ENCODE measurements at regions not wholly inside any gene's neighbourhood (a gene's known extent, or its start where the extent isn't known, plus 50 kb on each side); places are given as distances from the start of the nearest gene placed in this dataset.
"Not testable (repeated sequence)": the region's sequence is repeated elsewhere in the genome, so short reads cannot be mapped to it uniquely, and the experiment has no call there.

DNA sequence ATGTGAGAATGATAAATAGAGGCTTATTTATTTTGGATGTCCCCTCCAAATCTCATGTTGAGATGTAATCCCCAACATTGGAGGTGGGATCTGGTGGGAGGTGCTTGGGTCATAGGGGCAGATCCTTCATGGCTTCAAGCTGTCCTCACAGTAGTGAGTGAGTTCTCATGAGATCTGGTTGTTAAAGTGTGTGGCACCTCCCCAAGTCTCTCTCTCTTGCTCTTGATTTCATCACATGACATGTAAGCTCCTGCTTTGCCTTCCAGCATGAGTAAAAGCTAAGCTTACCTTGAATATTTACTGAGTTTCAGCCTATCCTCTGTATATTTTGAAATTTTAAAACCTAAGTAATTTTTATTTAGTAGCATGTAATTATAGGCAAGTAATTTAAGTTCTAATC is 444.9 kb downstream of the ARL4A start:
- H3K18ac ChIP-seq (ENCODE audit: low read length) = no peak overlapping the region
- no peak overlapping the region for H2AK5ac ChIP-seq (ENCODE audit: low read depth, low read length)
- no peaks in the 10 kb centered on the region for H3K9me3 ChIP-seq (replicated peaks in 1 of 2; ENCODE audit: control insufficient read depth in 2 of 2, insufficient read depth in 1 of 2, low read depth in 1 of 2, low read length in 2 of 2)
- H2BK120ac ChIP-seq (ENCODE audit: low read depth, low read length) = no peak overlapping the region
- H4K91ac ChIP-seq (ENCODE audit: low read depth, low read length, poor library complexity) = no peak overlapping the region
- no peaks in the 10 kb centered on the region for H3K36me3 ChIP-seq (replicated peaks in 1 of 2; ENCODE audit: control insufficient read depth in 2 of 2, insufficient read depth in 2 of 2, low read length in 2 of 2)
- H3K4ac ChIP-seq (ENCODE audit: low read length) = no peak overlapping the region
- H3K4me3 ChIP-seq (ENCODE audit: low read length in 2 of 2) = no peak overlapping the region
- no peaks in the 10 kb centered on the region for H3K79me1 ChIP-seq (ENCODE audit: low read depth, low read length)
- H3K27ac ChIP-seq (replicated peaks; ENCODE audit: low read length) = no peak overlapping the region
- DNase-seq (ENCODE audit: low spot score) = no peak
- H3K27me3 ChIP-seq (ENCODE audit: control insufficient read depth in 3 of 3, insufficient read depth in 3 of 3, low read depth in 1 of 3, low read length in 3 of 3) = no peaks in the 10 kb centered on the region
- no peak overlapping the region for H2BK5ac ChIP-seq (ENCODE audit: low read length)
- H2BK15ac ChIP-seq (ENCODE audit: low read length) = no peak overlapping the region
- H3K9ac ChIP-seq (ENCODE audit: low read depth, low read length, poor library complexity) = no peak overlapping the region
- H2AFZ ChIP-seq (ENCODE audit: low read length) = peak overlapping the region; percentile 40
- H2BK12ac ChIP-seq (ENCODE audit: low read length) = no peak overlapping the region
- no peak overlapping the region for H3K4me2 ChIP-seq (ENCODE audit: insufficient read depth, low read length, poor library complexity, severe bottlenecking)
- no peak overlapping the region for H4K8ac ChIP-seq (ENCODE audit: low read depth, low read length)
- no peak overlapping the region for H3K14ac ChIP-seq (ENCODE audit: low read length)
- H3K4me1 ChIP-seq (ENCODE audit: control insufficient read depth in 2 of 2, insufficient read depth in 1 of 2, low read depth in 1 of 2, low read length in 2 of 2) = no peaks in the 10 kb centered on the region
- no peak overlapping the region for H3K23ac ChIP-seq (ENCODE audit: low read depth, low read length, poor library complexity)

GRCh38 chr7:13136345-13136744 is 448.9 kb downstream of the ARL4A start:
- H2BK5ac ChIP-seq (ENCODE audit: low read length); H2AK5ac ChIP-seq (ENCODE audit: low read depth, low read length); H3K4me2 ChIP-seq (ENCODE audit: insufficient read depth, low read length, poor library complexity, severe bottlenecking); H3K27ac ChIP-seq (replicated peaks; ENCODE audit: low read length); H4K91ac ChIP-seq (ENCODE audit: low read depth, low read length, poor library complexity); H3K79me1 ChIP-seq (ENCODE audit: low read depth, low read length); H3K23ac ChIP-seq (ENCODE audit: low read depth, low read length, poor library complexity); DNase-seq (ENCODE audit: low spot score); H3K36me3 ChIP-seq (replicated peaks in 1 of 2; ENCODE audit: control insufficient read depth in 2 of 2, insufficient read depth in 2 of 2, low read length in 2 of 2); H2BK120ac ChIP-seq (ENCODE audit: low read depth, low read length); H2BK15ac ChIP-seq (ENCODE audit: low read length); H2BK12ac ChIP-seq (ENCODE audit: low read length); H2AFZ ChIP-seq (ENCODE audit: low read length); H3K27me3 ChIP-seq (ENCODE audit: control insufficient read depth in 3 of 3, insufficient read depth in 3 of 3, low read depth in 1 of 3, low read length in 3 of 3); H3K14ac ChIP-seq (ENCODE audit: low read length); H3K9ac ChIP-seq (ENCODE audit: low read depth, low read length, poor library complexity); H3K9me3 ChIP-seq (replicated peaks in 1 of 2; ENCODE audit: control insufficient read depth in 2 of 2, insufficient read depth in 1 of 2, low read depth in 1 of 2, low read length in 2 of 2); H3K4ac ChIP-seq (ENCODE audit: low read length); H3K4me3 ChIP-seq (ENCODE audit: low read length in 2 of 2); H3K4me1 ChIP-seq (ENCODE audit: control insufficient read depth in 2 of 2, insufficient read depth in 1 of 2, low read depth in 1 of 2, low read length in 2 of 2); H3K18ac ChIP-seq (ENCODE audit: low read length); H4K8ac ChIP-seq (ENCODE audit: low read depth, low read length): not testable (repeated sequence)
- WGBS, 2 donors (ENCODE audit: extremely low coverage in 2 of 2, insufficient read length in 2 of 2, insufficient replicate concordance in 1 of 2) = no CpG with 5 or more reads among the region's 6 CpGs

DNA sequence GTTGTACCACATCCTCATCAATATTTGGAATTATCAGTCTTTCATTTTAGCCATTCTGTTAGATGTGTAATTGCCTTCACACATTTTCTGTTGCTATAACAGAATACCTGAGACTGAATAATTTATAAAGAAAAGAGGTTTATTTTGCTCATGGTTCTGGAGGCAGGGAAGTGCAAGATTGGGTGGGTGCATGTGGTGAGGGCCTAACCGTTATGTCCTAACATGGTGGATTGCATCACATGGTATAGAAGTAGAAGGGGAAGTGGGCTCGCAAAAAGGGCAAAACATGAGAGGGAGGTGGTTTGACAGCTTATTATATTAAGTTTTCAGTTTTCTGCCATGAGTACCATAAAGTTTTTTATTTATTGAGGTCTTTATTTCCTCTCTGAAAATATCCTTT is 452.0 kb downstream of the ARL4A start:
- Histone ChIP-seq H4K8ac (ENCODE audit: low read depth, low read length) (no peak overlapping the region), H3K18ac (ENCODE audit: low read length) (no peak overlapping the region), H3K4me2 (ENCODE audit: insufficient read depth, low read length, poor library complexity, severe bottlenecking) (no peak overlapping the region), H3K4me3 (ENCODE audit: low read length in 2 of 2) (no peak overlapping the region), H3K79me1 (ENCODE audit: low read depth, low read length) (no peaks in the 10 kb centered on the region), H3K4ac (ENCODE audit: low read length) (no peak overlapping the region), H3K27me3 (ENCODE audit: control insufficient read depth in 3 of 3, insufficient read depth in 3 of 3, low read depth in 1 of 3, low read length in 3 of 3) (no peaks in the 10 kb centered on the region), H3K9ac (ENCODE audit: low read depth, low read length, poor library complexity) (no peak overlapping the region), H3K36me3 (replicated peaks in 1 of 2; ENCODE audit: control insufficient read depth in 2 of 2, insufficient read depth in 2 of 2, low read length in 2 of 2) (no peaks in the 10 kb centered on the region), H2AFZ (ENCODE audit: low read length) (no peak overlapping the region), H2BK12ac (ENCODE audit: low read length) (no peak overlapping the region), H3K4me1 (ENCODE audit: control insufficient read depth in 2 of 2, insufficient read depth in 1 of 2, low read depth in 1 of 2, low read length in 2 of 2) (no peaks in the 10 kb centered on the region), H3K27ac (replicated peaks; ENCODE audit: low read length) (no peak overlapping the region), H2AK5ac (ENCODE audit: low read depth, low read length) (no peak overlapping the region), H4K91ac (ENCODE audit: low read depth, low read length, poor library complexity) (no peak overlapping the region), H2BK120ac (ENCODE audit: low read depth, low read length) (no peak overlapping the region), H2BK15ac (ENCODE audit: low read length) (no peak overlapping the region), H2BK5ac (ENCODE audit: low read length) (no peak overlapping the region), H3K14ac (ENCODE audit: low read length) (no peak overlapping the region), H3K9me3 (replicated peaks in 1 of 2; ENCODE audit: control insufficient read depth in 2 of 2, insufficient read depth in 1 of 2, low read depth in 1 of 2, low read length in 2 of 2) (no peaks in the 10 kb centered on the region), H3K23ac (ENCODE audit: low read depth, low read length, poor library complexity) (no peak overlapping the region)
- WGBS, 2 donors (ENCODE audit: extremely low coverage in 2 of 2, insufficient read length in 2 of 2, insufficient replicate concordance in 1 of 2) = no CpG with 5 or more reads among the region's 2 CpGs
- no peak for DNase-seq (ENCODE audit: low spot score)

DNA sequence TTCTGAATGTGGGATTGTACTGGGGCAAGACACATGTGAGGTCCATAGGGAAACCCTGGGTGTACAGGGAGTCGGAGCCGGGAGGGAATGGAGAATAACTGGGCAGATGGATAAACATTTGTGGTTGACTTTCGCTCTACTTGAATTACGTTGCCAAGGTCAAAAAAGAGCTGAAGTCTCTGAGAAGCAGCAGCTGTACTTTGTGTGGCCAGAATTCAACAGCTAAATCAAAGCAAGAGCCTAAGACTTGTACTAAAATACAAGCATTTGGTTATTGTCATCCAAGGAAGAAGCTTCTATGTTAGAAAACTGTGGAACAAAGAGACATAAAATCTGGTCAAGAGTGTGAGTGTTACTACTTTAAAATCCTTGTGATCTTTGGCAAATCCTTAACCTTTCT is 457.2 kb downstream of the ARL4A start:
- Histone ChIP-seq H3K27me3 (ENCODE audit: control insufficient read depth in 3 of 3, insufficient read depth in 3 of 3, low read depth in 1 of 3, low read length in 3 of 3) (no peaks in the 10 kb centered on the region), H4K8ac (ENCODE audit: low read depth, low read length) (no peak overlapping the region), H2BK12ac (ENCODE audit: low read length) (no peak overlapping the region), H3K9me3 (replicated peaks in 1 of 2; ENCODE audit: control insufficient read depth in 2 of 2, insufficient read depth in 1 of 2, low read depth in 1 of 2, low read length in 2 of 2) (no peaks in the 10 kb centered on the region), H3K79me1 (ENCODE audit: low read depth, low read length) (no peaks in the 10 kb centered on the region), H3K4me3 (ENCODE audit: low read length in 2 of 2) (no peak overlapping the region), H2BK5ac (ENCODE audit: low read length) (no peak overlapping the region), H2AFZ (ENCODE audit: low read length) (peak overlapping the region; percentile 50), H2BK120ac (ENCODE audit: low read depth, low read length) (no peak overlapping the region), H2BK15ac (ENCODE audit: low read length) (no peak overlapping the region), H3K4me1 (ENCODE audit: control insufficient read depth in 2 of 2, insufficient read depth in 1 of 2, low read depth in 1 of 2, low read length in 2 of 2) (no peaks in the 10 kb centered on the region), H3K14ac (ENCODE audit: low read length) (no peak overlapping the region), H2AK5ac (ENCODE audit: low read depth, low read length) (no peak overlapping the region), H3K4me2 (ENCODE audit: insufficient read depth, low read length, poor library complexity, severe bottlenecking) (no peak overlapping the region), H3K27ac (replicated peaks; ENCODE audit: low read length) (no peak overlapping the region), H3K9ac (ENCODE audit: low read depth, low read length, poor library complexity) (no peak overlapping the region), H4K91ac (ENCODE audit: low read depth, low read length, poor library complexity) (no peak overlapping the region), H3K36me3 (replicated peaks in 1 of 2; ENCODE audit: control insufficient read depth in 2 of 2, insufficient read depth in 2 of 2, low read length in 2 of 2) (no peaks in the 10 kb centered on the region), H3K4ac (ENCODE audit: low read length) (no peak overlapping the region), H3K23ac (ENCODE audit: low read depth, low read length, poor library complexity) (no peak overlapping the region), H3K18ac (ENCODE audit: low read length) (no peak overlapping the region)
- no CpG with 5 or more reads among the region's 4 CpGs for WGBS, 2 donors (ENCODE audit: extremely low coverage in 2 of 2, insufficient read length in 2 of 2, insufficient replicate concordance in 1 of 2)
- DNase-seq (ENCODE audit: low spot score) = no peak

Measured in neuronal stem cell (in vitro differentiated cells).